K562 (cell line): ENCODE measurements at regions not wholly inside any gene's neighbourhood (a gene's known extent, or its start where the extent isn't known, plus 50 kb on each side); places are given as distances from the start of the nearest gene placed in this dataset.

Experiments
- ATAC-seq: fragments of 200-7000 bp; cut with Tn5 transposase; 3 replicates; pipeline ENCODE4 v1.9.1; 2020; ENCODE audit warnings: moderate library complexity
- BruUV-seq: library from RNA; stranded (reverse); fragments of 400-500 nt; replicated peaks from 2 replicates; lab custom pipeline; 2021; lab: Mats Ljungman, UMichigan
- CTCF ChIA-PET: fragments of 300-600 bp; formaldehyde crosslinking; extraction: SDS; loops from one replicate; lab custom pipeline; 2021; ENCODE audit warnings: low intra/inter-chr PET ratio; lab: Yijun Ruan, JAX
- POLR2A ChIA-PET: fragments of 300-600, 350-650 bp; sonication (Branson Sonifier 250); formaldehyde crosslinking; extraction: SDS; loops from one replicate; lab custom pipeline; 2021; ENCODE audit warnings: antibody characterized with exemption, inconsistent platforms; lab: Yijun Ruan, JAX
- DNase-seq, 4 experiments: peaks; one replicate each; pipeline versions ENCODE4 v3.0.0 to v3.0.0-alpha.2; 2011 to 2018; ENCODE audit warnings: low spot score in 3 of 4, mixed read lengths in 3 of 4; ENCODE audit errors: extremely low read depth in 1 of 4
- FAIRE-seq: peaks from 2 replicates; lab custom pipeline; 2011; peaks lifted over from hg19 to GRCh38; lab: Jason Lieb, UNC
- H2AFZ ChIP-seq: 2 replicates; pipeline ENCODE4 v1.6.0; 2011; ENCODE audit warnings: low read depth, low read length, control low read depth, inconsistent platforms
- H3K27ac ChIP-seq: fragments of 200-600 bp; 3 replicates; pipeline ENCODE4 v1.8.0; 2011; ENCODE audit warnings: low read depth, mild to moderate bottlenecking, control low read depth, inconsistent platforms, low read length, moderate library complexity, mixed read lengths; ENCODE audit errors: extremely low read depth
- H3K27me3 ChIP-seq, 2 experiments: fragments of 300-600 bp in 1 of 2; 2 replicates in 1 of 2; 3 replicates in 1 of 2; pipeline versions ENCODE4 v1.6.0 to v1.8.0; 2011; ENCODE audit warnings: inconsistent platforms in 2 of 2, low read length in 2 of 2, mild to moderate bottlenecking in 1 of 2, mixed read lengths in 1 of 2, moderate library complexity in 1 of 2; ENCODE audit not compliant: control insufficient read depth in 2 of 2, insufficient read depth in 2 of 2
- H3K36me3 ChIP-seq: fragments of 300-600 bp; 3 replicates; pipeline ENCODE4 v1.8.0; 2011; ENCODE audit warnings: mild to moderate bottlenecking, low read length, inconsistent platforms; ENCODE audit not compliant: control insufficient read depth, insufficient read depth
- H3K4me1 ChIP-seq, 2 experiments: fragments of 200-600 bp in 1 of 2; replicated peaks in 1 of 2; 2 replicates in 1 of 2; 3 replicates in 1 of 2; pipeline versions ENCODE4 v1.5.1 to v1.8.0; 2011; ENCODE audit warnings: inconsistent platforms in 2 of 2, low read length in 2 of 2, mild to moderate bottlenecking in 1 of 2, mixed read lengths in 1 of 2, moderate library complexity in 1 of 2; ENCODE audit not compliant: control insufficient read depth in 2 of 2, insufficient read depth in 2 of 2
- H3K4me2 ChIP-seq: 2 replicates; pipeline ENCODE4 v1.6.1; 2011; ENCODE audit warnings: low read length, control low read depth, inconsistent platforms, mixed read lengths; ENCODE audit not compliant: insufficient read depth
- H3K4me3 ChIP-seq: fragments of 200-600 bp; sonication (generic), shearing (Covaris generic); 2 replicates; pipeline ENCODE4 v1.5.1; 2016; ENCODE audit warnings: control low read depth, inconsistent platforms
- H3K79me2 ChIP-seq: fragments of 200-600 bp; 3 replicates; pipeline ENCODE4 v1.8.0; 2011; ENCODE audit warnings: low read length, inconsistent platforms; ENCODE audit not compliant: control insufficient read depth, insufficient read depth
- H3K9ac ChIP-seq, 2 experiments: 2 replicates each; pipeline versions ENCODE4 v1.6.0 to v1.6.1; 2011; ENCODE audit warnings: low read depth in 2 of 2, low read length in 2 of 2, control low read depth in 1 of 2, inconsistent platforms in 1 of 2, mild to moderate bottlenecking in 1 of 2, mixed read lengths in 1 of 2; ENCODE audit not compliant: insufficient read depth in 1 of 2
- H3K9me1 ChIP-seq: one replicate; pipeline ENCODE4 v1.6.0; 2011; ENCODE audit warnings: inconsistent platforms, mild to moderate bottlenecking, low read length, moderate library complexity; ENCODE audit not compliant: control insufficient read depth, insufficient read depth
- H3K9me3 ChIP-seq: replicated peaks from 2 replicates; pipeline ENCODE4 v1.5.1; 2011; ENCODE audit warnings: low read depth, low read length, inconsistent platforms; ENCODE audit not compliant: control insufficient read depth, insufficient read depth
- H4K20me1 ChIP-seq: replicated peaks from 2 replicates; pipeline ENCODE4 v1.6.1; 2011; ENCODE audit warnings: low read length, inconsistent platforms, mixed read lengths; ENCODE audit not compliant: control insufficient read depth, insufficient read depth
- E2F4 ChIP-seq: sonication (generic); formaldehyde crosslinking; IDR thresholded peaks from 2 replicates; pipeline ENCODE4 v1.8.0; 2022; ENCODE audit warnings: mild to moderate bottlenecking, low read depth, missing genetic modification reagents
- FOXK1 ChIP-seq: sonication (generic); formaldehyde crosslinking; IDR thresholded peaks from 2 replicates; pipeline ENCODE4 v1.8.0; 2022; ENCODE audit warnings: missing genetic modification reagents, mild to moderate bottlenecking, borderline replicate concordance
- FUS ChIP-seq: fragments of 200-400 bp; formaldehyde crosslinking; optimal IDR thresholded peaks from 2 replicates; pipeline ENCODE3; 2017; ENCODE audit warnings: low read depth, low read length
- MTA3 ChIP-seq: fragments of 450-650 bp; formaldehyde crosslinking; IDR thresholded peaks from 2 replicates; pipeline ENCODE4 v1.6.1; 2017; ENCODE audit warnings: mild to moderate bottlenecking, borderline replicate concordance
- NFXL1 ChIP-seq: fragments of 450-650 bp; formaldehyde crosslinking; IDR thresholded peaks from 2 replicates; pipeline ENCODE4 v1.4.0; 2021; ENCODE audit warnings: mild to moderate bottlenecking
- PCBP1 ChIP-seq: fragments of 200-400 bp; formaldehyde crosslinking; IDR thresholded peaks from 2 replicates; pipeline ENCODE4 v1.6.1; 2018; ENCODE audit warnings: mild to moderate bottlenecking, low read depth, low read length; ENCODE audit not compliant: poor library complexity, severe bottlenecking
- RBM22 ChIP-seq: fragments of 200-400 bp; formaldehyde crosslinking; IDR thresholded peaks from 2 replicates; pipeline ENCODE4 v1.6.1; 2018; ENCODE audit warnings: low read length, low read depth; ENCODE audit not compliant: poor library complexity, severe bottlenecking
- RCOR1 ChIP-seq, 2 experiments: IDR thresholded peaks; 2 replicates each; pipeline ENCODE4 v1.6.1; 2012; ENCODE audit warnings: low read depth in 2 of 2, low read length in 2 of 2, borderline replicate concordance in 1 of 2, improper control_type of control experiment in 1 of 2
- SMARCA5 ChIP-seq: fragments of 450-650 bp; IDR thresholded peaks from 2 replicates; pipeline ENCODE4 v1.6.1; 2016
- ZFX ChIP-seq: sonication (generic); formaldehyde crosslinking; IDR thresholded peaks from 2 replicates; pipeline ENCODE4 v1.8.0; 2022; ENCODE audit warnings: mild to moderate bottlenecking, missing genetic modification reagents, moderate library complexity
- ZKSCAN3 ChIP-seq: fragments of 250-450 bp; sonication (Bioruptor Pico); IDR thresholded peaks from 2 replicates; pipeline ENCODE4 v1.4.0; 2020
- ZNF174 ChIP-seq: fragments of 250-450 bp; sonication (Bioruptor Pico); IDR thresholded peaks from 2 replicates; pipeline ENCODE4 v1.4.0; 2020; ENCODE audit warnings: mild to moderate bottlenecking
- ZSCAN29 ChIP-seq: fragments of 450-650 bp; IDR thresholded peaks from 2 replicates; pipeline ENCODE4 v1.6.1; 2017
- WGBS: fragments of 100-300 bp; shearing (Covaris generic); methylation state at CpG from one replicate; pipeline ENCODE4 v1.1.6; 2016; ENCODE audit warnings: low coverage, mixed read lengths; ENCODE audit not compliant: insufficient coverage; ENCODE audit errors: missing lambda C conversion rate; 5-methylcytosine and 5-hydroxymethylcytosine counted together
- in situ Hi-C: fragments of 300-500 bp; cut with MboI; formaldehyde crosslinking; loops from 4 replicates; pipeline ENCODE4 v1.15.0; 2018; ENCODE audit warnings: inconsistent platforms, mixed read lengths
- intact Hi-C: fragments of 100-400 bp; cut with micrococcal nuclease; formaldehyde crosslinking; loops from 2 replicates; pipeline ENCODE4 v1.14.2; 2022
- TF ChIP-seq, protein P1 (sequence below): fragments of 250-450 bp; sonication (Bioruptor Pico); IDR thresholded peaks from 2 replicates; pipeline ENCODE4 v1.5.0; 2021
- TF ChIP-seq, protein P2 (sequence below): fragments of 200-800 bp; sonication (Bioruptor generic); IDR thresholded peaks from 2 replicates; pipeline ENCODE4 v1.6.1; 2017; ENCODE audit warnings: missing genetic modification characterization, missing compliant biosample characterization

DNA sequence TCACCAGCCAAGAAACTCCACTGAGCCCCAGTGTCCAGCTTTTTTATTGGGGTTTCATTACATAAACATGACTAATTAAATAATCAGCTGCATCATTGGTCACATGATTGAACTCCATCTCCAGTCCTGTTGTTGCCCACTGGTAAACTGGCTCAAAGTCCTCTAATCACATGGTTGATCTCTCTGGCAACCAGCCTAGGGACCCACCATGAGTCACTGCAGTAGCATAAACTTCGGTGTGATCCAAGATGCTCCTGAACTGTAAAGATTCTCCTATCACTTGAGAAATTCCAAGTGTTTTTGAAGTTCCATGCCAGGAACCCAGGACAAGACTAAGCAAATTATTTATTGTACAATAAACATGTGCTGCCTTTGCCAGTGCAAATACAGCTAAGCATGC is 130.4 kb upstream of the AUTS2 start:
- no peak for FAIRE-seq
- ChIA-PET POLR2A (no interaction called here), CTCF (no interaction called here)
- Histone ChIP-seq H4K20me1 (no peaks in the 10 kb centered on the region), H3K4me3 (no peak overlapping the region), H3K4me2 (no peak overlapping the region), H3K9me1 (no peaks in the 10 kb centered on the region), H3K27me3 (no peaks in the 10 kb centered on the region), H3K36me3 (no peaks in the 10 kb centered on the region), H3K9me3 (no peaks in the 10 kb centered on the region), H3K9ac (no peak overlapping the region), H2AFZ (no peak overlapping the region), H3K27ac (no peak overlapping the region), H3K79me2 (no peaks in the 10 kb centered on the region), H3K4me1 (no peaks in the 10 kb centered on the region)
- BruUV-seq: no TSS peak
- no peak for ATAC-seq
- 0% methylated on average over 1 of the region's 1 CpG for WGBS
- in situ Hi-C loops (no loop called here), intact Hi-C loops (no loop called here)
- TF ChIP-seq FUS (no peak), FOXK1 (no peak), SMARCA5 (no peak), ZSCAN29 (no peak), E2F4 (no peak), PCBP1 (no peak), MTA3 (no peak), RCOR1 (IDR thresholded peaks at IDR 0.05; ENCODE audit: borderline replicate concordance in 1 of 2, low read depth in 2 of 2, low read length in 2 of 2) (no peak), NFXL1 (CRISPR knock-in tag) (no peak), ZKSCAN3 (CRISPR knock-in tag) (no peak), ZFX (CRISPR knock-in tag) (no peak), ZNF174 (CRISPR knock-in tag) (no peak), RBM22 (no peak)
- TF ChIP-seq, protein P1, sequence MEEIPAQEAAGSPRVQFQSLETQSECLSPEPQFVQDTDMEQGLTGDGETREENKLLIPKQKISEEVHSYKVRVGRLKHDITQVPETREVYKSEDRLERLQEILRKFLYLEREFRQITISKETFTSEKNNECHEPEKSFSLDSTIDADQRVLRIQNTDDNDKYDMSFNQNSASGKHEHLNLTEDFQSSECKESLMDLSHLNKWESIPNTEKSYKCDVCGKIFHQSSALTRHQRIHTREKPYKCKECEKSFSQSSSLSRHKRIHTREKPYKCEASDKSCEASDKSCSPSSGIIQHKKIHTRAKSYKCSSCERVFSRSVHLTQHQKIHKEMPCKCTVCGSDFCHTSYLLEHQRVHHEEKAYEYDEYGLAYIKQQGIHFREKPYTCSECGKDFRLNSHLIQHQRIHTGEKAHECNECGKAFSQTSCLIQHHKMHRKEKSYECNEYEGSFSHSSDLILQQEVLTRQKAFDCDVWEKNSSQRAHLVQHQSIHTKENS (CRISPR knock-in tag): no peak
- TF ChIP-seq, protein P2, sequence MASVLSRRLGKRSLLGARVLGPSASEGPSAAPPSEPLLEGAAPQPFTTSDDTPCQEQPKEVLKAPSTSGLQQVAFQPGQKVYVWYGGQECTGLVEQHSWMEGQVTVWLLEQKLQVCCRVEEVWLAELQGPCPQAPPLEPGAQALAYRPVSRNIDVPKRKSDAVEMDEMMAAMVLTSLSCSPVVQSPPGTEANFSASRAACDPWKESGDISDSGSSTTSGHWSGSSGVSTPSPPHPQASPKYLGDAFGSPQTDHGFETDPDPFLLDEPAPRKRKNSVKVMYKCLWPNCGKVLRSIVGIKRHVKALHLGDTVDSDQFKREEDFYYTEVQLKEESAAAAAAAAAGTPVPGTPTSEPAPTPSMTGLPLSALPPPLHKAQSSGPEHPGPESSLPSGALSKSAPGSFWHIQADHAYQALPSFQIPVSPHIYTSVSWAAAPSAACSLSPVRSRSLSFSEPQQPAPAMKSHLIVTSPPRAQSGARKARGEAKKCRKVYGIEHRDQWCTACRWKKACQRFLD: no peak
- no peak for DNase-seq
